ENCODE measurements at regions not wholly inside any gene's neighbourhood (a gene's known extent, or its start where the extent isn't known, plus 50 kb on each side); places are given as distances from the start of the nearest gene placed in this dataset.

GRCh38 chr12:25785134-25785533 is 173.3 kb upstream of the RASSF8 start:
- TF ChIP-seq POLR2A (IDR thresholded peaks at IDR 0.05), result no peak
- no peak for TF ChIP-seq CTCF (IDR thresholded peaks at IDR 0.05 in 4 of 5, conservative IDR thresholded peaks at IDR 0.05 in 1 of 5)

Measured in gastrocnemius medialis (tissue), 4 donors.